CD14-positive monocyte (primary cell): ENCODE measurements at regions not wholly inside any gene's neighbourhood (a gene's known extent, or its start where the extent isn't known, plus 50 kb on each side); places are given as distances from the start of the nearest gene placed in this dataset.

Experiments
- DNase-seq, 3 donors: peaks; one replicate each; pipeline ENCODE4 v3.0.0-alpha.2; 2011 to 2022
- H2AFZ ChIP-seq: 2 replicates; pipeline ENCODE4 v1.6.0; 2012; ENCODE audit warnings: mild to moderate bottlenecking, low read depth, low read length, inconsistent platforms; ENCODE audit not compliant: insufficient read depth, poor library complexity, severe bottlenecking
- H3K27ac ChIP-seq, 2 donors: 1 replicate in 1 of 2; 2 replicates in 1 of 2; pipeline ENCODE4 v1.5.1; 2012 to 2013; ENCODE audit warnings: low read length in 2 of 2, control low read depth in 1 of 2, inconsistent platforms in 1 of 2, low read depth in 1 of 2, mild to moderate bottlenecking in 1 of 2
- H3K27me3 ChIP-seq, 2 donors: one replicate each; pipeline versions ENCODE4 v1.6.0 to v1.6.1; 2011 to 2013; ENCODE audit warnings: low read length in 2 of 2; ENCODE audit not compliant: control insufficient read depth in 2 of 2, insufficient read depth in 2 of 2
- H3K36me3 ChIP-seq, 2 donors: replicated peaks in 1 of 2; 1 replicate in 1 of 2; 2 replicates in 1 of 2; pipeline versions ENCODE4 v1.5.1 to v1.6.1; 2012 to 2013; ENCODE audit warnings: low read length in 2 of 2, control low read depth in 1 of 2, inconsistent platforms in 1 of 2, mild to moderate bottlenecking in 1 of 2; ENCODE audit not compliant: insufficient read depth in 2 of 2, control insufficient read depth in 1 of 2
- H3K4me1 ChIP-seq, 2 donors: 1 replicate in 1 of 2; 2 replicates in 1 of 2; pipeline versions ENCODE4 v1.5.1 to v1.6.1; 2012 to 2013; ENCODE audit warnings: low read length in 2 of 2, control low read depth in 1 of 2, inconsistent platforms in 1 of 2, mild to moderate bottlenecking in 1 of 2, moderate library complexity in 1 of 2; ENCODE audit not compliant: insufficient read depth in 2 of 2, control insufficient read depth in 1 of 2
- H3K4me2 ChIP-seq: replicated peaks from 2 replicates; pipeline ENCODE3; 2012; ENCODE audit warnings: low read length, moderate library complexity, mild to moderate bottlenecking; ENCODE audit not compliant: poor library complexity, severe bottlenecking; ENCODE audit errors: extremely low read depth
- H3K4me3 ChIP-seq, 3 experiments: fragments of 200-600 bp in 1 of 3; sonication (generic) in 1 of 3; replicated peaks in 1 of 3; 1 replicate in 2 of 3; 2 replicates in 1 of 3; pipeline ENCODE4 v1.5.1; 2011 to 2013; ENCODE audit warnings: low read length in 3 of 3, mild to moderate bottlenecking in 3 of 3, control low read depth in 2 of 3, low read depth in 2 of 3, inconsistent platforms in 1 of 3, moderate library complexity in 1 of 3
- H3K79me2 ChIP-seq: 2 replicates; pipeline ENCODE4 v1.6.0; 2012; ENCODE audit warnings: mild to moderate bottlenecking, control low read depth, inconsistent platforms, low read length, moderate library complexity; ENCODE audit not compliant: insufficient read depth
- H3K9ac ChIP-seq: 2 replicates; pipeline ENCODE4 v1.6.0; 2017; ENCODE audit warnings: low read length, mild to moderate bottlenecking; ENCODE audit not compliant: insufficient read depth, poor library complexity, severe bottlenecking
- H3K9me3 ChIP-seq, 2 donors: replicated peaks in 1 of 2; 1 replicate in 1 of 2; 2 replicates in 1 of 2; pipeline versions ENCODE4 v1.5.1 to v1.6.1; 2012 to 2013; ENCODE audit warnings: low read length in 2 of 2, control low read depth in 1 of 2; ENCODE audit not compliant: control insufficient read depth in 1 of 2, insufficient read depth in 1 of 2
- H4K20me1 ChIP-seq: 2 replicates; pipeline ENCODE4 v1.6.0; 2012; ENCODE audit warnings: mild to moderate bottlenecking, low read length, control low read depth, moderate library complexity; ENCODE audit not compliant: insufficient read depth
- H3K27ac Mint-ChIP-seq, 7 donors: one replicate each; pipeline ENCODE4 v1.8.0; 2020; ENCODE audit warnings: mild to moderate bottlenecking in 7 of 7, mixed read lengths in 7 of 7, moderate library complexity in 6 of 7, inconsistent platforms in 2 of 7
- H3K27me3 Mint-ChIP-seq, 3 donors: one replicate each; pipeline ENCODE4 v1.8.0; 2021 to 2022; ENCODE audit warnings: low read depth in 3 of 3, mild to moderate bottlenecking in 3 of 3, mixed read lengths in 3 of 3, moderate library complexity in 3 of 3, inconsistent platforms in 1 of 3
- H3K36me3 Mint-ChIP-seq, 2 donors: one replicate each; pipeline ENCODE4 v1.8.0; 2020; ENCODE audit warnings: mixed read lengths in 2 of 2, inconsistent platforms in 1 of 2, mild to moderate bottlenecking in 1 of 2
- H3K4me1 Mint-ChIP-seq: one replicate; pipeline ENCODE4 v1.8.0; 2020; ENCODE audit warnings: mild to moderate bottlenecking, mixed read lengths
- H3K4me3 Mint-ChIP-seq, 2 donors: one replicate each; pipeline ENCODE4 v1.8.0; 2020; ENCODE audit warnings: mild to moderate bottlenecking in 2 of 2, mixed read lengths in 2 of 2, moderate library complexity in 1 of 2
- H3K9me3 Mint-ChIP-seq, 7 donors: one replicate each; pipeline ENCODE4 v1.8.0; 2020 to 2022; ENCODE audit warnings: mixed read lengths in 7 of 7, mild to moderate bottlenecking in 6 of 7, moderate library complexity in 6 of 7, inconsistent platforms in 2 of 7
- CTCF ChIP-seq: fragments of 200-600 bp; IDR thresholded peaks from one replicate; pipeline ENCODE4 v1.8.0; 2022; ENCODE audit warnings: antibody characterized with exemption, mild to moderate bottlenecking
- WGBS: methylation state at CpG from one replicate; pipeline ENCODE4 v1.1.5; 2013; ENCODE audit warnings: missing lambda C conversion rate; ENCODE audit not compliant: insufficient coverage; 5-methylcytosine and 5-hydroxymethylcytosine counted together
- intact Hi-C, 2 donors: fragments of 100-400 bp; cut with micrococcal nuclease; formaldehyde crosslinking; loops; one replicate each; pipeline versions ENCODE4 v1.15.0 to v1.15.1; 2023

GRCh38 chr16:73150786-73151185, 102.9 kb upstream of the ZFHX3 start:
- Mint-ChIP-seq H3K9me3 (peaks cover 0 to 3% (median 0%) of the 10 kb centered on the region in 7 donors), H3K36me3 (peaks cover 0 to 2% of the 10 kb centered on the region in 2 donors), H3K27me3 (peaks cover 0 to 2% (median 0%) of the 10 kb centered on the region in 3 donors), H3K27ac (peak overlapping the region in 6 of 7 donors; percentile 64 to 88 (median 86)), H3K4me1 (peaks cover 59% of the 10 kb centered on the region), H3K4me3 (no peak overlapping the region)
- H4K20me1 ChIP-seq: no peaks in the 10 kb centered on the region
- WGBS: no CpG with 5 or more reads among the region's 4 CpGs
- H3K4me3 ChIP-seq: no peak overlapping the region
- peak overlapping the region; percentile 26 for H3K4me2 ChIP-seq
- peak overlapping the region in 1 of 2 donors; percentile 51 for H3K27ac ChIP-seq
- peaks cover 57 to 65% of the 10 kb centered on the region in 2 donors for H3K4me1 ChIP-seq
- intact Hi-C loops: loop anchor here in 1 of 2 donors (5.0 kb wide), 1 partner anchor 63 kb away; no protein-coding TSS in a partner anchor
- H2AFZ ChIP-seq: no peak overlapping the region
- H3K9me3 ChIP-seq: no peaks in the 10 kb centered on the region
- no peaks in the 10 kb centered on the region for H3K27me3 ChIP-seq
- TF ChIP-seq CTCF: no peak
- H3K36me3 ChIP-seq: no peaks in the 10 kb centered on the region
- DNase-seq: peak; percentile 28 to 62 (median 43)
- no peaks in the 10 kb centered on the region for H3K79me2 ChIP-seq
- H3K9ac ChIP-seq: no peak overlapping the region

GRCh38 chr16:73149334-73149733, 101.4 kb upstream of the ZFHX3 start:
- intact Hi-C loops: no loop called here
- peaks cover 43 to 51% of the 10 kb centered on the region in 2 donors for H3K4me1 ChIP-seq
- peaks cover 50% of the 10 kb centered on the region for H3K4me1 Mint-ChIP-seq
- H3K36me3 ChIP-seq: no peaks in the 10 kb centered on the region
- H3K27me3 ChIP-seq: no peaks in the 10 kb centered on the region
- no peak overlapping the region for H2AFZ ChIP-seq
- no peaks in the 10 kb centered on the region for H3K79me2 ChIP-seq
- H4K20me1 ChIP-seq: no peaks in the 10 kb centered on the region
- H3K9me3 Mint-ChIP-seq: peaks cover 0 to 1% (median 0%) of the 10 kb centered on the region in 7 donors
- H3K27ac ChIP-seq: no peak overlapping the region
- no peak for DNase-seq
- no peak overlapping the region for H3K4me3 Mint-ChIP-seq
- H3K36me3 Mint-ChIP-seq: peaks cover 0 to 2% of the 10 kb centered on the region in 2 donors
- no peak overlapping the region for H3K4me3 ChIP-seq
- TF ChIP-seq CTCF: no peak
- H3K27ac Mint-ChIP-seq: peak overlapping the region in 3 of 7 donors; percentile 26 to 70 (median 38)
- no peak overlapping the region for H3K4me2 ChIP-seq
- H3K9me3 ChIP-seq: no peaks in the 10 kb centered on the region
- no peak overlapping the region for H3K9ac ChIP-seq
- no peaks in the 10 kb centered on the region for H3K27me3 Mint-ChIP-seq
- WGBS: 31% methylated on average over 6 of the region's 7 CpGs
